Lower leg skin (tissue), 3 donors: ENCODE measurements at regions not wholly inside any gene's neighbourhood (a gene's known extent, or its start where the extent isn't known, plus 50 kb on each side); places are given as distances from the start of the nearest gene placed in this dataset.

Experiments
- POLR2A ChIP-seq, 2 donors: fragments of 450-650 bp; IDR thresholded peaks; one replicate each; pipeline ENCODE4 v1.6.1; 2016 to 2017; ENCODE audit warnings: antibody characterized with exemption in 2 of 2, mild to moderate bottlenecking in 1 of 2, moderate library complexity in 1 of 2
- TF ChIP-seq, protein P1 (sequence below), 3 donors: fragments of 450-650 bp; IDR thresholded peaks; one replicate each; pipeline ENCODE4 v1.5.1; 2016; ENCODE audit warnings: antibody characterized with exemption in 3 of 3, mild to moderate bottlenecking in 3 of 3, moderate library complexity in 2 of 3

DNA sequence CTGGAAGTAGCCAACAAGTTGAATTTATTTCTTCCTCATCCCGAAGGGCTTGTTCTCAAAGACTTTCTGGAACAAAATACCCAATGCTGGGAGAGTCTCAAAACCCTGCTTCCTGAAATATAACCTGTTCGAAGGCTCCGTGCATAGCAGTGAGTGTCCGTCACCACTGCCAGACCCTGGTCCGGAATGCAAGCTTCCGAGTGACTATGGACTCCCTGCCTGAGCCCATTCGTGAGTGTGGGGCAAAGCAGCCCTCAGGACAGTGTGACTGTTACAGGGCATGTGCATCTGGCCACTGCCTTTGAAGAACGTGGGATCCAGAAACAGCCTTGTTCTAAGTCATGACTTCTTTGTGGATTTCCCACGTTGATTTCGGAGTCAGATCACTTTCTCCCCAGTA lies 214.5 kb upstream of the IGF1R start:
- TF ChIP-seq, protein P1, sequence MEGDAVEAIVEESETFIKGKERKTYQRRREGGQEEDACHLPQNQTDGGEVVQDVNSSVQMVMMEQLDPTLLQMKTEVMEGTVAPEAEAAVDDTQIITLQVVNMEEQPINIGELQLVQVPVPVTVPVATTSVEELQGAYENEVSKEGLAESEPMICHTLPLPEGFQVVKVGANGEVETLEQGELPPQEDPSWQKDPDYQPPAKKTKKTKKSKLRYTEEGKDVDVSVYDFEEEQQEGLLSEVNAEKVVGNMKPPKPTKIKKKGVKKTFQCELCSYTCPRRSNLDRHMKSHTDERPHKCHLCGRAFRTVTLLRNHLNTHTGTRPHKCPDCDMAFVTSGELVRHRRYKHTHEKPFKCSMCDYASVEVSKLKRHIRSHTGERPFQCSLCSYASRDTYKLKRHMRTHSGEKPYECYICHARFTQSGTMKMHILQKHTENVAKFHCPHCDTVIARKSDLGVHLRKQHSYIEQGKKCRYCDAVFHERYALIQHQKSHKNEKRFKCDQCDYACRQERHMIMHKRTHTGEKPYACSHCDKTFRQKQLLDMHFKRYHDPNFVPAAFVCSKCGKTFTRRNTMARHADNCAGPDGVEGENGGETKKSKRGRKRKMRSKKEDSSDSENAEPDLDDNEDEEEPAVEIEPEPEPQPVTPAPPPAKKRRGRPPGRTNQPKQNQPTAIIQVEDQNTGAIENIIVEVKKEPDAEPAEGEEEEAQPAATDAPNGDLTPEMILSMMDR (IDR thresholded peaks at IDR 0.05), result no peak
- TF ChIP-seq POLR2A (IDR thresholded peaks at IDR 0.05), result no peak
